GM19397 (cell line): ENCODE measurements at regions not wholly inside any gene's neighbourhood (a gene's known extent, or its start where the extent isn't known, plus 50 kb on each side); places are given as distances from the start of the nearest gene placed in this dataset.
"Not testable (repeated sequence)": the region's sequence is repeated elsewhere in the genome, so short reads cannot be mapped to it uniquely, and the experiment has no call there.

Experiments
- ATAC-seq: cut with Tn5 transposase; IDR thresholded peaks from one replicate; pipeline ENCODE4 v1.9.1; 2021; ENCODE audit warnings: mild to moderate bottlenecking, moderate library complexity; ENCODE audit not compliant: unreplicated experiment

DNA sequence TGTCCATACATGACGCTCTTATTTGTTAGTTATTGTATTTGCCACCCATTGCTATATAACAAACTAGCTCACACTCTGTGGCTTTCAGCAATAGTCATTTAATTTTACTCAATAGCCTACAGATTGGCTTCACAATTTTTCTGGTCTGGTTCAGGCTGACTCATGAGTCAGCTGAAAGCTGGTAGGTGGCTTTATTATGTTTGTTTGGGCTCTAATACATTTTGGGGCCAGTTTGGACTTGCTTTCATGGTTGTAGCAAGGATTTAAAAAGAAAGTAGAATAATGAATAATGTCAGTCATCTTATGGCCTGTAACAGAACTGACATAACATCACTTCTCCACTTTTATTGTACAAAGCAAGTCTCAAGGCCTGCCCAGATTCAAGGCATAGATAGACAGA, 338.7 kb downstream of the LRRIQ3 start:
- no peak for ATAC-seq

- no peak for ATAC-seq
These were observed 343.4 kb downstream of the LRRIQ3 start for GRCh38 chr1:73854527-73854926.

DNA sequence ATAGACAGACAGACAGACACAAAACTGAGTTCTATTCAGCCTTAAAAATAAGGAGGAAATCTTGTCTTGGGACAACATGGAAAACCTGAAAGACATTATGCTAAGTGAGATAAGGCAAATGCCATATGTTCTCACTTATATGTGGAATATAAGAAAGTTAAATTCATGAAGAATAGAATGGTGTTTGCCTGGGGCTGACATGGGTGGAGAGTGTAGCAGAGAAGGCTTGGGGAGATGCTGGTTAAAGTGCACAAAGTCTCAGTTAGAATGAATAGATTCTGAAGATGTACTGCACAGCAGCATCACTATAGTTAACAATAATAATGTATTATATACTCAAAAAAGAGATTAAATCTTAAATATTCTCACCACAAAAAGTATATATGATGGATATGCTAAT, 355.5 kb downstream of the LRRIQ3 start:
- ATAC-seq: no peak

- no peak for ATAC-seq
These were observed 358.1 kb downstream of the LRRIQ3 start for GRCh38 chr1:73839922-73840321.

- no peak for ATAC-seq
These were observed 365.4 kb downstream of the LRRIQ3 start for GRCh38 chr1:73832276-73833181.

DNA sequence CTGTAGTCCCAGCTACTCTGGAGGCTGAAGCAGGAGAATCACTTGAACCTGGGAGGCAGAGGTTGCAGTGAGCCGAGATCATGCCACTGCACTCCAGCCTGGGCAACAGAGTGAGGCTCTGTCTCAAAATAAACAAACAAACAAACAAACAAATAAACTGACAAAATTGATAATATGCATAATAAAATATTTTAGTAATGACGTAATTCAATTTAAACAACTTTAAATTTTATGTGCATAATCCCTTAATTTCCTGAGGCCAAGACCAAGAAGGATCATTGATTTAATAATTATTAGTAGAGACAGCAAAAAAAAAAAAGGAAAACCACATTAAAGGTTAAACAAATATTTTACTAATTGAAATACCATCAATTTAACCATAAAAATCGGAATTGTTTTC, 370.7 kb downstream of the LRRIQ3 start:
- not testable (repeated sequence) for ATAC-seq

DNA sequence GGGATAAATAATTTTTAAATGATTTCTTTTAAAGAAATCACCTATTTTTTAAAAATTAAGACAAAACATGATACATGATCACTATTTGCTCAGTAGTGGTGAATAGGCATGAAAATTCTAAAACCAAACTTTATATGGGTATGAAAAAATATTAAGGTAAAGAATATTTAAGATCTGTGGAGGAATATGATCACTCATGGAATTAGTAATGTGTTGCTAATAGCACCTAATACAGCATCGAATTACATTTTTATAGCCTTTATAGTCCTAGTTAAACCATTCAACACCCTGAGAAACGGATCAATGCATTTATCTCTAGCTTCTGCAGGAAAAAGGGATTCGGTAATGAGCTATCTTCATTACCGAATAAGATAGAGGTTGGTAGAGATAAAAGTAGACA, 373.9 kb downstream of the LRRIQ3 start:
- no peak for ATAC-seq

- ATAC-seq: no peak
These were observed 376.5 kb downstream of the LRRIQ3 start for GRCh38 chr1:73821520-73821919.

- no peak for ATAC-seq
These were observed 377.1 kb downstream of the LRRIQ3 start for GRCh38 chr1:73820843-73821242.

DNA sequence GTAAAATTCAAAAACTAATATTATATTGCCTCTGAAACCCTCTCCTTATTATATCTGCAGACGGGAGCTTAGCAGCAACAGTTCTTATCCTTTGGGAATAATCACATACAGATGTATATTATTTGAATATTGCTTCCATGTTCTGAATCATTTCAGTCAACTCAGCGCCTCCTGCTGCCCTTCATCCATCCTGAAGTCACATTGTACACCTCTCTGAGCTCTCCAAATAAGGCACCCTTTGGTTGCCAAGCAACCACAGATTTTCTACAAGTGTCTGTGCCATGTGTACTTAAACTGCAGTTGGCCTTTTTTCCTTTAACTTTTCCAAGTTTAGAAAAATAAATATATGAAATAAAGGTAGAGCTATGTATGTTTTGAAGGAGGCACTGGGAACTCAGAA, 384.3 kb downstream of the LRRIQ3 start:
- no peak for ATAC-seq

- no peak for ATAC-seq
These were observed 384.7 kb downstream of the LRRIQ3 start for GRCh38 chr1:73813236-73813635.

GRCh38 chr1:73811798-73812197, 386.2 kb downstream of the LRRIQ3 start:
- ATAC-seq: no peak

- ATAC-seq: no peak
These were observed 393.0 kb downstream of the LRRIQ3 start for GRCh38 chr1:73804935-73805334.

DNA sequence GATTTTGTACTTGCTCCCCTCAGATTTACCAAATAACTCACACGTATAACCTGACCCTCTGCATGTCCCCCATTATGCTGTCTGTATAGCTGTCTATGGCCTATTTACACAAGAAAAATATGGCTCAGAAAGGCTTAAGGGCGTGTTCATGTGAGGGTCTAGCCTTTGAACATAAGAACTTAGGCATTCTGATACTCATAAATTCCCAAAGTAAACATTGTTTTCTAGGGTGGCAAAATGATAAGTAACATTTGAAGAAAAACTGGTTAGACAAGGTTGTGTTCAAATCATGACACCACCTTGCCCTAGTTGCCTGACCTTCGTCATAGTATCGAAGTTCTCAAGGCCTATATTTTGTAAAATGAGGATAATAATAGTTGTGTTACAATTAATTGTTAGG, 394.6 kb downstream of the LRRIQ3 start:
- ATAC-seq: no peak

DNA sequence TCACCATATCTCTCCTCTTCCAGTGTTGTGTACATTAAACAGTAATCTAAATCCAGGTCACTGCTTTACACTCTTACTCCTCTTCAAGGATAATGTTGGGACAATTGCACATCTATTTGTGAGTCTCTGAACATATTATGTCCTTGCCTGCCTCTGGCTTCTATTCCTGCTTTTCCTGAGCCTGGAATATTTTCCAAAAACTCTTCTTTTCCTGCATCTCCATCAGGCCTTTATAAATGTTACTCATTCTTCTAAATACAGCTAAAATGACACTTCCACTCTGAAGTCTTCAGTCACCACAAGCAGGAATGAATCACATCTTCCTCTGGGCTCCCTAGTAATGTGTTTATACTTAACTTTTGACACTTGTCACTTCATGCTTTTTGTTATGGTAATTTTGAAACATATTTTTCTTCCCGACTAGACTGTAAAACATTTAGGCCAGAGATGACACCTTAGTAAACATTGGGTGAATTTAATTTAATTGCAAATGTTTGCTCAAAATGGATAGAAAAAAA, 396.0 kb downstream of the LRRIQ3 start:
- ATAC-seq: no peak

DNA sequence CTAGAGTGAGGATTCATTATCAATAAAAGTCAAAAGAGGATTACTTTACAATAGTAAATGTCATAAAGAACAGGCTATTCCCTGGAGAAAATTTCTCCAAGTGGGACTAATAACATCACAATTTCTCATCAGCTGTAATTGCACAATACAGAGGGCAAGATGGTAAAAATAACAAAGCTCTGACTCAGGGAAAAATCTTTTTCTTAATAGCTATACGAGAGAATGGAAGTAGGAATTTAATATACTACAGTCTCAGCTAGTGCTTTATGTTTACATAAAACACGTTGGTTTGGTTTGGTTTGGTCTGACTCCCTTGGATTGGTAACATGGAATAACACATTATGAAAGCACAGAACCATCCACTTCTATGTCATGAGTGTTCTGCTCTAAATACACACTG, 397.6 kb downstream of the LRRIQ3 start:
- no peak for ATAC-seq

DNA sequence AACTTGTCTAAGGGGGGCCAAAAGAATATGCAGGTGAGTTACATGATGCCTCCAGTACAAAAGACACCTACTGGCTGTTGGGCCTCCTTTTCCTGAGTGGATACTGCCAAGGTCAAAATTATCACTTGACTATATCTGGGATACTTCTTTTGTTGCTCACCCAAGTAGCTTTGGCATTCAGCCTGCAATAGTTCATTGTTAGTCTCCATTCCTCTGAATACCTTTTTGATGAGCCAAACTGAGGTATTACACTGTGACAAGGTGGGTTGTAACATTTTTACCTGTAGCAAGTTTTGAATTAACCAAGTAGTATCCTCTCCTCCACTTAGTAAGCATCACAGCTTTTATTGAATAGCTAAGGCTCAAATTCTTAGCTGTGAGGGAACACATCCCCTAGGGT, 408.0 kb downstream of the LRRIQ3 start:
- no peak for ATAC-seq

DNA sequence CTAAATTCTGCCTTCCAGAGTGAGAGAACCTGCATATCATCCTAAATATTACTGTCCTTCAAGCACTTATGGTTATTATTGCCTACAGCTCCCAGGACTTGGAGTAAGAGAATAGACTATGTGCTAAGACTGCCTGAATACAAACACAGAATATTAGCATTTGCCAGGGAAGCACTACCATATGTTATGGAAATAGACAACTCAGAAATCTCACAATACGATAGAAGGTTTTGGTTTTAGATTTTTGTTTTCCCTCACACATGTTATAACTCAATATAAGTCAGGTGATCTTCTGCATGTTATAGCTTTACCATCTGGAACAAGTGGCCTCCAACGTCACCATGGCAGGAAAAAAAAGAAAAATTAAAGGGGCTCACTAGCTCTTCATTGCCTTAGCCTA, 413.9 kb downstream of the LRRIQ3 start:
- ATAC-seq: no peak

- ATAC-seq: no peak
These were observed 414.6 kb downstream of the LRRIQ3 start for GRCh38 chr1:73783352-73783751.

DNA sequence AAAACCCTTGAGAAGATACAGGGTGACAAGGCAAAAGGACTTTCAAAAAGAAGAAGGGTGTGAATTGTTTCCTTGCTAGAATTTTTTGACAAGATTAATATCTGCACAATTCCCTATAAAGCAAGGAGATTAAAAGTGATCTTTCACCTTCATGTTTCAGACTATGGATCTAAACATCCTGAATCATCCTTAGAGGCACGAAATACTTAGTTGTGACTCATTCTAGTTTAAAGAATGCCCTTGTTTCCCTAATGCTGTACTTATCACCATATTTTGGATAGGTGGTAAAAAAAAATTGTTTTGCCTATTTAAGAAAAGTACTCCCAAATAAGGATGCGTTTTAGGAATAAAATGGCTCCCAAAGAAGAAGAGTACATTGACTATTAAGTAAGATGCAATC, 415.1 kb downstream of the LRRIQ3 start:
- ATAC-seq: no peak

DNA sequence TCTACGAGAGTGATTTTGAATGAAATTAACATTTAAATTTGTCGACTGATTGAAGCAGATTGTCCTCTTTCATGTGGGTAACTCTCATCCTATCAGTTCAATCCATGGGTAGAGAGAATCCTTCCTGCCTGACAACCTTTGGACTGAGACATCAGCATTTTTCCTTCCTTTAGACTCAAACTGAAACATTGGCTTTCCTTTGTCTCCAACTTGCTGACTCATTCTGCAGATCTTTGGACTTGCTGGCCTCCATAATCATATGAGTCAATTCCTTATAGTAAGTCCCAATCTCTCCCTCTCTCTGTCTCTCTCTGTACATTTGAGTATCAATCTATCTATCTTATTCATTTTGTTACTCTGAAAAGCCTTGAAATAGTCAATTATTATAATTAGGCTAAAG, 416.7 kb downstream of the LRRIQ3 start:
- no peak for ATAC-seq

GRCh38 chr1:73778471-73778870, 419.5 kb downstream of the LRRIQ3 start:
- no peak for ATAC-seq

DNA sequence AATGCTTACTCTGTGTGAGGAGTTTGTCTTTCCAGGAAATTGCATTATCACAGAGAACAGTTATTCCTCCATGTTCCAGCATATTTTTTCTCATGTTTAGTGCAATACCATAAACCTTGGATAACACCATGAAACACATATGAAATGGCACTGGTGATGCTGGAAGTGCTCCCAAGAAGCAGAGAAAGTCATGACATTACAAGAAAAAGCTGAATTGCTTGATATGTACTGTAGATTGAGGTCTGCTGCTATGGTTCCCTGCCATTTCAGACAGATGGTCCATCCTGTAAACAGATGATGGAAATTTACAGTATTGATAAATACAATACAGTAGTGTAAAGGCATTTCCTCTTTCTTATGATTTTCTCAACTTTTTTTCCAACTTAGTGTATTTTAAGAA, 422.1 kb downstream of the LRRIQ3 start:
- no peak for ATAC-seq
